GM23248 (cell line): ENCODE measurements at regions not wholly inside any gene's neighbourhood (a gene's known extent, or its start where the extent isn't known, plus 50 kb on each side); places are given as distances from the start of the nearest gene placed in this dataset.

Experiments used
- EZH2 ChIP-seq: fragments of 200-600 bp; sonication (generic); IDR thresholded peaks from 2 replicates; pipeline ENCODE4 v1.6.1; 2018; ENCODE audit warnings: antibody characterized with exemption, mild to moderate bottlenecking; ENCODE audit not compliant: insufficient read depth, poor library complexity, severe bottlenecking
- EZH2phosphoT487 ChIP-seq: fragments of 200-600 bp; sonication (generic); IDR thresholded peaks from 2 replicates; pipeline ENCODE4 v1.6.1; 2018; ENCODE audit warnings: antibody characterized with exemption, moderate library complexity, mild to moderate bottlenecking, low read depth; ENCODE audit not compliant: insufficient read depth

DNA sequence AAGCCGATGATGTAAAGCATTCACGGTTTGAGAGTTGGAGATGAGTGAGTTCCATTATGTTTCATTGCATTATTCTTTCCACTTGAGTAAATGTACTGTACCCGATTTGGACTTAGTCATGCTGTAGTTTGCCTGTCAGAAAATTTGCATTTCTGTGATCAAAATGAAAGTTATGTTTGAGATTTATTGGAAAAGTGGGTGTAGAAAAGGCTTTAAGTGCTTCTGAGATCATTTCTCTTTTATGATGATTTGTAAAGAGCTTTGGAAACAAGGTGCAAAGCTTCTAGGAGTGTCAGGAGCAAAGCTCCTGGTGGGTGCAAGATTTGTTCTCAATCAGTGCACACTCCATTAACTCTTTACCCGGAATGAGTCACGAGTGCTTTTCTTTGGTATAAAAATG is 204.1 kb upstream of the POM121L12 start:
- no peak for TF ChIP-seq EZH2
- TF ChIP-seq EZH2phosphoT487 = no peak
